CD4-positive, alpha-beta T cell (primary cell): ENCODE measurements at regions not wholly inside any gene's neighbourhood (a gene's known extent, or its start where the extent isn't known, plus 50 kb on each side); places are given as distances from the start of the nearest gene placed in this dataset.
"Not testable (repeated sequence)": the region's sequence is repeated elsewhere in the genome, so short reads cannot be mapped to it uniquely, and the experiment has no call there.

ENCODE experiments used
- ATAC-seq: fragments of 200-7000 bp; cut with Tn5 transposase; one replicate; pipeline ENCODE4 v1.10.0; 2022; ENCODE audit warnings: mild to moderate bottlenecking; ENCODE audit not compliant: poor library complexity
- CTCF ChIA-PET: fragments of 350-600 bp; sonication (Branson Sonifier 250); formaldehyde crosslinking; loops from one replicate; lab custom pipeline; 2021; ENCODE audit warnings: antibody characterized with exemption, inconsistent platforms; lab: Charles Lee
- POLR2A ChIA-PET: fragments of 350-600 bp; sonication (Branson Sonifier 250); formaldehyde crosslinking; loops from one replicate; lab custom pipeline; 2021; ENCODE audit warnings: antibody characterized with exemption, inconsistent platforms; lab: Charles Lee
- DNase-seq, 14 experiments: peaks; one replicate each; pipeline ENCODE4 v3.0.0-alpha.2; 2013 to 2020; ENCODE audit warnings: mixed read lengths in 2 of 14
- H3K27ac ChIP-seq, 2 donors: one replicate each; pipeline versions ENCODE4 v1.5.1 to v1.7.0; 2013; ENCODE audit warnings: low read length in 2 of 2, low read depth in 1 of 2, mild to moderate bottlenecking in 1 of 2
- H3K27me3 ChIP-seq, 2 experiments: 1 replicate in 1 of 2; 2 replicates in 1 of 2; pipeline versions ENCODE4 v1.6.1 to v1.7.0; 2013; ENCODE audit warnings: low read length in 2 of 2, control low read depth in 1 of 2, mild to moderate bottlenecking in 1 of 2, moderate library complexity in 1 of 2; ENCODE audit not compliant: insufficient read depth in 2 of 2, control insufficient read depth in 1 of 2
- H3K36me3 ChIP-seq: one replicate; pipeline ENCODE4 v1.6.1; 2013; ENCODE audit warnings: low read length, control low read depth; ENCODE audit not compliant: insufficient read depth
- H3K4me1 ChIP-seq: one replicate; pipeline ENCODE4 v1.6.1; 2013; ENCODE audit warnings: low read length, control low read depth; ENCODE audit not compliant: insufficient read depth
- H3K4me3 ChIP-seq: one replicate; pipeline ENCODE4 v1.5.1; 2013; ENCODE audit warnings: mild to moderate bottlenecking, low read length, moderate library complexity
- H3K9me3 ChIP-seq, 2 experiments: 1 replicate in 1 of 2; 2 replicates in 1 of 2; pipeline versions ENCODE4 v1.6.1 to v1.7.0; 2013; ENCODE audit warnings: low read length in 2 of 2, mild to moderate bottlenecking in 2 of 2, control low read depth in 1 of 2, moderate library complexity in 1 of 2; ENCODE audit not compliant: control insufficient read depth in 1 of 2, insufficient read depth in 1 of 2
- H3K27ac Mint-ChIP-seq: one replicate; pipeline ENCODE4 v1.8.0; 2020; ENCODE audit warnings: mixed read lengths
- H3K27me3 Mint-ChIP-seq: one replicate; pipeline ENCODE4 v1.8.0; 2021; ENCODE audit warnings: mixed read lengths
- H3K36me3 Mint-ChIP-seq: one replicate; pipeline ENCODE4 v1.8.0; 2021; ENCODE audit warnings: low read depth, mixed read lengths
- H3K4me1 Mint-ChIP-seq: one replicate; pipeline ENCODE4 v1.8.0; 2021; ENCODE audit warnings: low read depth, mixed read lengths
- H3K4me3 Mint-ChIP-seq: one replicate; pipeline ENCODE4 v1.8.0; 2020; ENCODE audit warnings: mild to moderate bottlenecking, mixed read lengths
- H3K9me3 Mint-ChIP-seq: one replicate; pipeline ENCODE4 v1.8.0; 2020; ENCODE audit warnings: mixed read lengths
- intact Hi-C, 2 experiments: fragments of 100-400 bp; cut with DNase I in 1 of 2; cut with micrococcal nuclease in 1 of 2; formaldehyde crosslinking; loops; one replicate each; pipeline versions ENCODE4 v1.15.1 to v1.9.0; 2023 to 2025; cut with DNase I, micrococcal nuclease
- TF ChIP-seq, protein P1 (sequence below): fragments of 200-600 bp; IDR thresholded peaks from one replicate; pipeline ENCODE4 v1.8.0; 2022; ENCODE audit warnings: antibody characterized with exemption, mild to moderate bottlenecking

- Mint-ChIP-seq H3K36me3 (no peaks in the 10 kb centered on the region), H3K9me3 (peaks cover 11% of the 10 kb centered on the region), H3K4me1 (no peaks in the 10 kb centered on the region), H3K27ac (no peak overlapping the region), H3K27me3 (no peaks in the 10 kb centered on the region), H3K4me3 (no peak overlapping the region)
- no peak overlapping the region for H3K4me3 ChIP-seq
- DNase-seq = no peak
- ChIA-PET CTCF (no interaction called here), POLR2A (no interaction called here)
- no peak overlapping the region for H3K27ac ChIP-seq
- peaks cover 5 to 9% of the 10 kb centered on the region in 2 experiments for H3K9me3 ChIP-seq
- H3K27me3 ChIP-seq = no peaks in the 10 kb centered on the region
- ATAC-seq = no peak
- intact Hi-C loops = no loop called here
- TF ChIP-seq, protein P1, sequence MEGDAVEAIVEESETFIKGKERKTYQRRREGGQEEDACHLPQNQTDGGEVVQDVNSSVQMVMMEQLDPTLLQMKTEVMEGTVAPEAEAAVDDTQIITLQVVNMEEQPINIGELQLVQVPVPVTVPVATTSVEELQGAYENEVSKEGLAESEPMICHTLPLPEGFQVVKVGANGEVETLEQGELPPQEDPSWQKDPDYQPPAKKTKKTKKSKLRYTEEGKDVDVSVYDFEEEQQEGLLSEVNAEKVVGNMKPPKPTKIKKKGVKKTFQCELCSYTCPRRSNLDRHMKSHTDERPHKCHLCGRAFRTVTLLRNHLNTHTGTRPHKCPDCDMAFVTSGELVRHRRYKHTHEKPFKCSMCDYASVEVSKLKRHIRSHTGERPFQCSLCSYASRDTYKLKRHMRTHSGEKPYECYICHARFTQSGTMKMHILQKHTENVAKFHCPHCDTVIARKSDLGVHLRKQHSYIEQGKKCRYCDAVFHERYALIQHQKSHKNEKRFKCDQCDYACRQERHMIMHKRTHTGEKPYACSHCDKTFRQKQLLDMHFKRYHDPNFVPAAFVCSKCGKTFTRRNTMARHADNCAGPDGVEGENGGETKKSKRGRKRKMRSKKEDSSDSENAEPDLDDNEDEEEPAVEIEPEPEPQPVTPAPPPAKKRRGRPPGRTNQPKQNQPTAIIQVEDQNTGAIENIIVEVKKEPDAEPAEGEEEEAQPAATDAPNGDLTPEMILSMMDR = no peak
- no peaks in the 10 kb centered on the region for H3K4me1 ChIP-seq
- H3K36me3 ChIP-seq = no peaks in the 10 kb centered on the region
Observed at GRCh38 chr11:16505481-16505880, 149.1 kb upstream of the SOX6 start.

- POLR2A ChIA-PET, ATAC-seq, H3K27ac ChIP-seq: not testable (repeated sequence)
Observed at GRCh38 chr11:16503891-16504290, 147.5 kb upstream of the SOX6 start.

GRCh38 chr11:16494918-16495691 is 138.8 kb upstream of the SOX6 start:
- no peak for ATAC-seq
- DNase-seq = no peak
- ChIA-PET POLR2A (no interaction called here), CTCF (no interaction called here)
- Histone ChIP-seq H3K27ac (no peak overlapping the region), H3K27me3 (no peaks in the 10 kb centered on the region), H3K36me3 (no peaks in the 10 kb centered on the region), H3K4me1 (no peaks in the 10 kb centered on the region), H3K4me3 (no peak overlapping the region), H3K9me3 (peaks cover 0 to 10% of the 10 kb centered on the region in 2 experiments)
- Mint-ChIP-seq H3K36me3 (no peaks in the 10 kb centered on the region), H3K9me3 (peaks cover 9% of the 10 kb centered on the region), H3K27me3 (no peaks in the 10 kb centered on the region), H3K27ac (no peak overlapping the region), H3K4me1 (no peaks in the 10 kb centered on the region), H3K4me3 (no peak overlapping the region)
- intact Hi-C loops = no loop called here
- TF ChIP-seq, protein P1 = no peak

More at GRCh38 chr11:16503891-16504290, 147.5 kb upstream of the SOX6 start:
- DNase-seq, H3K4me1 Mint-ChIP-seq, H3K4me1 ChIP-seq, H3K4me3 ChIP-seq, H3K27me3 ChIP-seq, H3K27ac Mint-ChIP-seq, CTCF ChIA-PET, intact Hi-C loops, H3K27me3 Mint-ChIP-seq, H3K9me3 ChIP-seq, H3K36me3 Mint-ChIP-seq, H3K4me3 Mint-ChIP-seq, H3K36me3 ChIP-seq: not testable (repeated sequence)
- peaks cover 11% of the 10 kb centered on the region for H3K9me3 Mint-ChIP-seq

GRCh38 chr11:16484434-16484833 is 128.1 kb upstream of the SOX6 start:
- ChIA-PET CTCF (no interaction called here), POLR2A (no interaction called here)
- Histone ChIP-seq H3K27ac (no peak overlapping the region), H3K36me3 (no peaks in the 10 kb centered on the region), H3K27me3 (no peaks in the 10 kb centered on the region), H3K4me3 (no peak overlapping the region), H3K4me1 (no peaks in the 10 kb centered on the region), H3K9me3 (peaks cover 0 to 10% of the 10 kb centered on the region in 2 experiments)
- intact Hi-C loops = no loop called here
- no peaks in the 10 kb centered on the region for H3K4me1 Mint-ChIP-seq
- no peak overlapping the region for H3K27ac Mint-ChIP-seq
- no peak overlapping the region for H3K4me3 Mint-ChIP-seq
- no peaks in the 10 kb centered on the region for H3K27me3 Mint-ChIP-seq
- H3K9me3 Mint-ChIP-seq = peaks cover 2% of the 10 kb centered on the region
- H3K36me3 Mint-ChIP-seq = no peaks in the 10 kb centered on the region
- no peak for DNase-seq
- TF ChIP-seq, protein P1 = no peak
- no peak for ATAC-seq
